GM18507 (cell line): ENCODE measurements at regions not wholly inside any gene's neighbourhood (a gene's known extent, or its start where the extent isn't known, plus 50 kb on each side); places are given as distances from the start of the nearest gene placed in this dataset.

ENCODE experiments used
- DNase-seq: peaks from one replicate; pipeline ENCODE4 v3.0.0; 2011; ENCODE audit warnings: low read depth; ENCODE audit not compliant: insufficient read length; ENCODE audit errors: extremely low spot score
- FAIRE-seq: peaks from 2 replicates; lab custom pipeline; 2011; peaks lifted over from hg19 to GRCh38; lab: Jason Lieb, UNC

DNA sequence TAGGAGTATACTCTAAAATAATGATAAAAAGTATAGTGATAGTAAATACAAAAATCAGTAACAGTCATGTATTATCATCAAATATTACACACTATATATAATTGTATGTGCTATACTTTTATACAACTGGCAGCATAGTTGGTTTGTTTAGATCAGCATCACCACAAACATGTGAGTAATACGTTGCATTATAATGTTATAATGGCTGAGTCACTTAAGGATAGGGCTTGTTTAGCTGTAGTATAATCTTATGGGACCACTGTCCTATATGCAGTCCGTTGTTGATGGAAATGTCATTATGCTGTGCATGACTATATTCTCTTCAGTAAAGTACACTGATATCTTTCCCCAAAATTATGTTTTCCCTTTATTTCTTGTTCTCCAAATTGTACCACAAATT lies 92.8 kb downstream of the LYPLAL1 start:
- DNase-seq (no peak), FAIRE-seq (no peak)

DNA sequence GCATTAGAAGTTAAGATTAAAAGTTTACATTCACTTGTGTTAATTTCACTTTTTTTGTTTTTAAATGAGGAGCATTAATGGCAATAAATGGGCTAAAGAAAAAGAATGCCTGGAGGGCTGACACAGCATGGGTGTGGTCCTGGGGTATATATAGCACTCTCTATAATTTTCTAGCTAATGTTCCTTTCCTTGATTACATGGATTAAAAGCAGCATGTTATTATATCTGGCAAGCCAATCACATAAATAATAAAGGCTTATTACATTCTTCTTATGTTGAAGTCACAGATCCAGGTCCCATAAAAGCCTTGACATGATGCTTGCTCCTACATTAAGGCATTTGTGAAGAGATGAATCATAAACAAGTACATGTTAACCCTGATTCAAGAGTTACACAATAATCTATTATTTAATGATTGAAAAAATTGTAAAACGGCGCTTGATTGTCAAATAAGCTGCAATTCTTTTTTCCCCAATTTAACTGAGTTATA lies 91.4 kb downstream of the LYPLAL1 start:
- DNase-seq (no peak), FAIRE-seq (no peak)

DNA sequence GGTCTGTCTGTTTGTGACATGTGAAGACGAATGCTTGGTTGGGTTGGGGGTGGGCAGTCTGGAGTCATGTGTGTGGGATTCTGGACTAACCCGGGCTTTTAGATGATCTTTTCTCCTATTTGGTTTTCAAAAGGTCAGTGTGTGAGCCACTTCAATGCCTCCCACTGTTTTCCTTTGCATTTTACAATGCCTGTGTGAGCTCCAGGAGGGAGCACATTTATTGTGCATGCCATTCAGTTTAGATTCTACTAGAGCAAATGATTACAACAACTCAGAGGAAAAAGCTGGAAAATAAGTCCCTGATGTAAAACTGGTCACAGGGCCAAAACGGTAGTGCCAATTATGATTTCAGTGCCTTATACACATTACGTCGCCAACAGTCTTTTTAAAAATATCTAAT lies 90.9 kb downstream of the LYPLAL1 start:
- no peak for FAIRE-seq

More for the DNA sequence above, 90.9 kb downstream of the LYPLAL1 start:
- no peak for DNase-seq
